Common myeloid progenitor, CD34-positive (primary cell): ENCODE measurements at regions not wholly inside any gene's neighbourhood (a gene's known extent, or its start where the extent isn't known, plus 50 kb on each side); places are given as distances from the start of the nearest gene placed in this dataset.

Experiments
- CTCF ChIA-PET: fragments of 350-600 bp; sonication (Branson Sonifier 250); formaldehyde crosslinking; loops from one replicate; lab custom pipeline; 2021; ENCODE audit warnings: antibody characterized with exemption; lab: Charles Lee
- POLR2A ChIA-PET: fragments of 350-600 bp; sonication (Branson Sonifier 250); formaldehyde crosslinking; loops from one replicate; lab custom pipeline; 2021; ENCODE audit warnings: antibody characterized with exemption; lab: Charles Lee
- DNase-seq, 3 donors: peaks; one replicate each; pipeline versions ENCODE4 v3.0.0 to v3.0.0-alpha.2; 2013
- H3K27ac ChIP-seq, 2 experiments: 1 replicate in 1 of 2; 2 replicates in 1 of 2; pipeline ENCODE4 v1.7.0; 2013; ENCODE audit warnings: inconsistent platforms in 2 of 2, low read length in 2 of 2, mild to moderate bottlenecking in 2 of 2, low read depth in 1 of 2, moderate library complexity in 1 of 2; ENCODE audit not compliant: severe bottlenecking in 2 of 2, insufficient read depth in 1 of 2, poor library complexity in 1 of 2
- H3K27me3 ChIP-seq, 5 experiments: replicated peaks in 2 of 5; 1 replicate in 3 of 5; 2 replicates in 2 of 5; pipeline versions ENCODE4 v1.6.1 to v1.7.0; 2013; ENCODE audit warnings: low read length in 4 of 5, mild to moderate bottlenecking in 2 of 5, moderate library complexity in 2 of 5, inconsistent platforms in 1 of 5; ENCODE audit not compliant: insufficient read depth in 5 of 5, control insufficient read depth in 4 of 5
- H3K36me3 ChIP-seq, 4 experiments: 1 replicate in 2 of 4; 2 replicates in 2 of 4; pipeline versions ENCODE4 v1.6.1 to v1.7.0; 2013; ENCODE audit warnings: low read length in 3 of 4, control low read depth in 1 of 4, mild to moderate bottlenecking in 1 of 4; ENCODE audit not compliant: control insufficient read depth in 4 of 4, insufficient read depth in 4 of 4
- H3K4me1 ChIP-seq, 4 experiments: 1 replicate in 3 of 4; 2 replicates in 1 of 4; pipeline versions ENCODE4 v1.6.1 to v1.7.1; 2013; ENCODE audit warnings: low read length in 3 of 4, mild to moderate bottlenecking in 3 of 4, control low read depth in 1 of 4, inconsistent platforms in 1 of 4, moderate library complexity in 1 of 4; ENCODE audit not compliant: control insufficient read depth in 4 of 4, insufficient read depth in 4 of 4; ENCODE audit errors: control extremely low read depth in 1 of 4
- H3K4me3 ChIP-seq, 7 experiments: 1 replicate in 4 of 7; 2 replicates in 3 of 7; pipeline versions ENCODE4 v1.5.1 to v1.7.0; 2013; ENCODE audit warnings: mild to moderate bottlenecking in 7 of 7, low read length in 6 of 7, moderate library complexity in 6 of 7, inconsistent platforms in 2 of 7, low read depth in 2 of 7, control low read depth in 1 of 7; ENCODE audit not compliant: insufficient read depth in 4 of 7, control insufficient read depth in 1 of 7; ENCODE audit errors: extremely low read depth in 1 of 7
- H3K9me3 ChIP-seq, 5 experiments: 1 replicate in 4 of 5; 2 replicates in 1 of 5; pipeline versions ENCODE4 v1.6.1 to v1.7.1; 2013; ENCODE audit warnings: low read length in 4 of 5, mild to moderate bottlenecking in 2 of 5, inconsistent platforms in 1 of 5, low read depth in 1 of 5, moderate library complexity in 1 of 5; ENCODE audit not compliant: control insufficient read depth in 4 of 5, insufficient read depth in 2 of 5; ENCODE audit errors: control extremely low read depth in 1 of 5
- WGBS: methylation state at CpG from one replicate; pipeline ENCODE4 v1.1.5; 2013; ENCODE audit not compliant: insufficient coverage; 5-methylcytosine and 5-hydroxymethylcytosine counted together

DNA sequence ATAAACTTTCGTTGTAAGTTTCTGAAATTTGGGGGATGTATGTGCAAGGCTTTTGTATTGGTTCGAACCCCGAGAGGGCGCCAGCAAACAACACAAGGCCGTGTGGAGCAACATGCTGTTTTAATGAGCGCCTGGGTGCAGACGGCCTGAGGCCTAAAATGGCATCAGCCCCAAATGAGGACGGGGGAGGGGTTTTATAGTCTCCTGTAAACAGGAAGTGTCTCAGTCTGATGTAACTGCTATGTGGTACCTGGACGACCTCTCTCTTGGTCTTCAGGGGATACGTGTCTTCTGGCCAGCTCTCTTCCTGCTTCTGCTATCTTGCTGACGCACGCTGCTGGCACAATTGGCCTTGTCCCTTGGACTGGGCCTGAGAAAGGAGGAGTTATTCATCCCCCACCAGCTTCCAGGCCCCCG, 1348.0 kb downstream of the ADGRL3 start:
- peaks cover 0 to 5% (median 0%) of the 10 kb centered on the region in 5 experiments for H3K27me3 ChIP-seq
- H3K36me3 ChIP-seq: no peaks in the 10 kb centered on the region
- no peak overlapping the region for H3K27ac ChIP-seq
- POLR2A ChIA-PET: no interaction called here
- no peak for DNase-seq
- no peaks in the 10 kb centered on the region for H3K9me3 ChIP-seq
- 85% methylated on average over 9 of the region's 13 CpGs for WGBS
- no peak overlapping the region for H3K4me3 ChIP-seq
- H3K4me1 ChIP-seq: peaks cover 0 to 7% (median 3%) of the 10 kb centered on the region in 4 experiments
- CTCF ChIA-PET: no interaction called here

DNA sequence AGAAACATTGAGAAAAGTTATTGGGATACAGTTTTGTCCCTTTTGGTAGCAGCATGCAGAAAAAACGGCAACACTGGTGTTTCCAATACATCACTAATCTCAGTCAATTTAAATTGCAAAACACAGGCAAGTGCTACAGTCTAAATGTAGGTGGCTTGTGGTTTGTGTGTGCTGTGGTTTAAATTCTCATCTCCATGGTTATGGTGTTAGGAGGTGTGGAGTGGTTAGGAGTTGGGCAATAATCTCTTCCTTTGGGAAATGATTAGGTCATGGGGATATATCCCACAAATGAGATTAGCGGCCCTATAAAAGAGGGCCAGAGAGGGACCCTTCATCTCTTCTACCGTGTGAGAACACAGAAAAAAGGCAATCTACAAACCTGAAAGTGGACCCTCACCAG, 1344.3 kb downstream of the ADGRL3 start:
- Histone ChIP-seq H3K36me3 (no peaks in the 10 kb centered on the region), H3K27ac (no peak overlapping the region), H3K9me3 (no peaks in the 10 kb centered on the region), H3K27me3 (peaks cover 0 to 5% (median 0%) of the 10 kb centered on the region in 5 experiments), H3K4me1 (peaks cover 0 to 7% (median 3%) of the 10 kb centered on the region in 4 experiments), H3K4me3 (no peak overlapping the region)
- DNase-seq: peak in 2 of 3 donors; percentile 14 to 27
- ChIA-PET CTCF (no interaction called here), POLR2A (interaction anchor here (0.6 kb wide), 1 partner anchor 610 kb away, joined by 3 read pairs; no protein-coding TSS in a partner anchor)
- WGBS: no CpG with 5 or more reads among the region's 3 CpGs

DNA sequence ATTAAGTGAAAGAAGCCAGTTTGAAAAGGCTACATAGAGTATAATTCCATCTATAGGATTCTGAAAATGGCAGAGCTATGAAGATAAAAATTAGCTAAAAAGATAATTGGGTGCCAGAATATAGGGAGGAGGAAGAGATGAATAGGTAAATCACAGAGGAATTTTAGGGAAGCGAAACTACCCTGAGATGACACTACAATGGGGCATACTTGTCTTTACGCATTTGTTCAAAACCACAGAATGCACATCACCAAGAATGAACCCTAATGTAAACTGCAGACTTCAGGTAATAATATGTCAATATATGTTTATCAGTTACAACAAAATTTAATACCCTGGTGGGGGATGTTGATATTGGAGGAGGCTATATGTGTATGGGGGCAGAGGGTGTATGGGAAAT, 1342.9 kb downstream of the ADGRL3 start:
- ChIA-PET CTCF (no interaction called here), POLR2A (no interaction called here)
- no peak for DNase-seq
- no peaks in the 10 kb centered on the region for H3K36me3 ChIP-seq
- no peak overlapping the region for H3K4me3 ChIP-seq
- WGBS: no CpG with 5 or more reads among the region's 2 CpGs
- H3K27ac ChIP-seq: no peak overlapping the region
- peaks cover 0 to 7% (median 3%) of the 10 kb centered on the region in 4 experiments for H3K4me1 ChIP-seq
- H3K27me3 ChIP-seq: peaks cover 0 to 5% (median 0%) of the 10 kb centered on the region in 5 experiments
- H3K9me3 ChIP-seq: peaks cover 0 to 10% (median 0%) of the 10 kb centered on the region in 5 experiments

DNA sequence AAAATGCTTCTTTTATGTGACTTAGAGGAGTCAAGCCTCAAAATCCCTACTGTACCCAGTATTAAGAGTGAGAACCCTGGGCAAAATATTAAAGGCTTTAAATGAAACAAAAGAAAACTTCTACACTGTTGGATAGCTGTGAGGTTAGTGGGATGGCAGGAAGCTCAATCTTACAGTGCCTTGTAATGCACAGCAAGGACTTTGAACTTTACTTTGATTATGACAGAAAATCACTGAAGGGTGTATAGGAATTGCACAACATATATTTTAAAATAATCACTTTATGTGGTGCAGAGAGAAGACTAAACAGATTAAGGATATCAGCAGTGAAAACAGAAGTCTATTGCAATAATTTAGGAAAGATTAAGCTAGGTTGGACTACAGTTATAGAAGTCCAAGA, 1333.4 kb downstream of the ADGRL3 start:
- POLR2A ChIA-PET: no interaction called here
- Histone ChIP-seq H3K27ac (no peak overlapping the region), H3K36me3 (no peaks in the 10 kb centered on the region), H3K27me3 (no peaks in the 10 kb centered on the region), H3K9me3 (peaks cover 0 to 6% (median 0%) of the 10 kb centered on the region in 5 experiments), H3K4me3 (no peak overlapping the region), H3K4me1 (no peaks in the 10 kb centered on the region)
- no peak for DNase-seq
- CTCF ChIA-PET: interaction anchor here (1.0 kb wide), 1 partner anchor 16 kb away, joined by 3 read pairs; no protein-coding TSS in a partner anchor

DNA sequence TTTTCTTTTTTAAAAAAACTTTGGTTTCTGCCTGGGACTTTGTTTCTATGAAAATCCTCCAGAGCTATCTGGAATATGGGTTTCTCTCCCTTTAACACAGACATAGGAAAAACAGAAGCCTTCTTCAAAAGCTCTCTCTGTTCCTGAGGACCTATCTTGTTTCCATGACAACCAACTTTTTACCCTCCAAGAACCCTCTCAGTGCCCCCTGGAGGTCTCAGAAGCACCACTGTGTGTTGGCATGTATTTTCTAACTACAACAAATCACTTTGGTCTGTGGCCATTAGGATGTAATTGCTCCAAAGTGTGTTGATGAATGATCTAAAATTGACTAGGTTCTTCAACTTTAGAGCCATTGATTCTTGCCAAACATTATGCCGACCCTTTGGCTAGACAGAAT, 1331.6 kb downstream of the ADGRL3 start:
- peak; percentile 19 to 56 (median 54) for DNase-seq
- WGBS: 100% methylated on average over 1 of the region's 1 CpG
- POLR2A ChIA-PET: no interaction called here
- Histone ChIP-seq H3K4me1 (no peaks in the 10 kb centered on the region), H3K9me3 (no peaks in the 10 kb centered on the region), H3K4me3 (no peak overlapping the region), H3K27ac (no peak overlapping the region), H3K27me3 (no peaks in the 10 kb centered on the region), H3K36me3 (no peaks in the 10 kb centered on the region)
- CTCF ChIA-PET: interaction anchor here (1.4 kb wide), 1 partner anchor 14 kb away, joined by 3 read pairs; no protein-coding TSS in a partner anchor

DNA sequence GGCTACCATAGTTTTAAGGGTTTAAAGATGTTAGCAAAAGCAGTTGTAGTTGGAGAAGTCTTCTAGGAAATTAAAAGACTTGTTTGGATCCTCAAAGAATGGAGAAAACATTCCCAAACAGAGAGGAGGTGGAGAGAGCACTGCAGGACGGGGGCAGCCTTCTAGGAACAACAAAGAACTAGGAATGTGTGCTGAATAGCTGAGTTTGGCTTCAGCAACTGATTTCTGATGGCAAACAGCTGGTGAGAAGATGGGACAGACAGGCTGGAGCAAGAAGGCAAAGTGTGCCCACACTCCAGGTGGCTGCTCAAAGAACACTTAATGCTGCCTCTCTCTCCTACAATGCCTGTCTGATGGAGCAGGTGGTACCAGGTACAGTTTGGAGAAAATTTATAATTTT, 1331.1 kb downstream of the ADGRL3 start:
- ChIA-PET CTCF (interaction anchor here (1.4 kb wide), 1 partner anchor 15 kb away, joined by 3 read pairs; no protein-coding TSS in a partner anchor), POLR2A (no interaction called here)
- Histone ChIP-seq H3K27ac (no peak overlapping the region), H3K9me3 (no peaks in the 10 kb centered on the region), H3K36me3 (no peaks in the 10 kb centered on the region), H3K4me1 (no peaks in the 10 kb centered on the region), H3K4me3 (no peak overlapping the region), H3K27me3 (no peaks in the 10 kb centered on the region)
- WGBS: 100% methylated on average over 1 of the region's 1 CpG
- DNase-seq: no peak

DNA sequence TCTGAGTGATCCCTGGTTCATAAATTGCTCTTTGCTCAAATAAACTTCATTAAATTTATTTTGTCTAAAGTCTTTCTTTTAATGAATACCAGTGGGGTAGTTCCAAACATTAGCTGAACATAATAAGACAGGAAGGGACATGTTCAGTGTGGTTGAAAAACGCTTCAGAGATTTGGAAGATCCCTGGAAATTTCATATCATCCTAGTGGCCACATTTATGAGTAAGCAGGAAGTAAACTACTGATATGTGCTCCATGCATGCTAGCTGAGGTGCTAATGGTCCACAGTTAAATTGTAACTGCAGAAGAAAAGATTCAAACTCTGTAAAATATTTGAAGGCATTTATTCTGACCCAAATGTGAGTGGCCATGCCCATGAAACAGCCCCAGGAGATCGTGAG, 1328.7 kb downstream of the ADGRL3 start:
- Histone ChIP-seq H3K4me1 (no peaks in the 10 kb centered on the region), H3K4me3 (no peak overlapping the region), H3K27ac (no peak overlapping the region), H3K9me3 (peaks cover 0 to 4% (median 0%) of the 10 kb centered on the region in 5 experiments), H3K36me3 (no peaks in the 10 kb centered on the region), H3K27me3 (no peaks in the 10 kb centered on the region)
- CTCF ChIA-PET: no interaction called here
- POLR2A ChIA-PET: no interaction called here
- no peak for DNase-seq
- 65% methylated on average over 2 of the region's 2 CpGs for WGBS
